WTC11 (cell line): ENCODE measurements at regions not wholly inside any gene's neighbourhood (a gene's known extent, or its start where the extent isn't known, plus 50 kb on each side); places are given as distances from the start of the nearest gene placed in this dataset.

Source experiments
- ATAC-seq: fragments of 200-7000 bp; cut with Tn5 transposase; 2 replicates; pipeline ENCODE4 v1.10.0; 2021; ENCODE audit warnings: mild to moderate bottlenecking, moderate library complexity
- CTCF ChIA-PET: fragments of 300-600 bp; sonication (Branson Sonifier 250); formaldehyde crosslinking; loops from one replicate; lab custom pipeline; 2021; ENCODE audit warnings: antibody characterized with exemption; lab: Charles Lee
- POLR2A ChIA-PET: fragments of 350-600 bp; sonication (Branson Sonifier 250); formaldehyde crosslinking; loops from one replicate; lab custom pipeline; 2021; ENCODE audit warnings: antibody characterized with exemption; lab: Charles Lee
- DNase-seq: peaks from one replicate; pipeline ENCODE4 v3.0.0; 2021; ENCODE audit warnings: low spot score
- H3K27ac Mint-ChIP-seq: 2 replicates; pipeline ENCODE4 v1.8.0; 2021; ENCODE audit warnings: mixed read lengths
- H3K27me3 Mint-ChIP-seq: 2 replicates; pipeline ENCODE4 v1.8.0; 2021; ENCODE audit warnings: low read depth, mild to moderate bottlenecking, moderate library complexity, mixed read lengths
- H3K36me3 Mint-ChIP-seq: 2 replicates; pipeline ENCODE4 v1.8.0; 2021; ENCODE audit warnings: mixed read lengths
- H3K4me1 Mint-ChIP-seq: 2 replicates; pipeline ENCODE4 v1.8.0; 2022; ENCODE audit warnings: mixed read lengths
- H3K4me3 Mint-ChIP-seq: 2 replicates; pipeline ENCODE4 v1.8.0; 2021; ENCODE audit warnings: mild to moderate bottlenecking, moderate library complexity, mixed read lengths
- H3K9me3 Mint-ChIP-seq: 2 replicates; pipeline ENCODE4 v1.8.0; 2021; ENCODE audit warnings: mixed read lengths
- ATF1 ChIP-seq: sonication (generic); formaldehyde crosslinking; IDR thresholded peaks from 2 replicates; pipeline ENCODE4 v1.8.1; 2023; ENCODE audit warnings: mild to moderate bottlenecking, moderate library complexity, missing genetic modification reagents
- CBFB ChIP-seq: sonication (generic); formaldehyde crosslinking; IDR thresholded peaks from 2 replicates; pipeline ENCODE4 v1.8.1; 2022; ENCODE audit warnings: mild to moderate bottlenecking, low read depth, missing genetic modification reagents
- FOXP1 ChIP-seq: sonication (generic); formaldehyde crosslinking; IDR thresholded peaks from 2 replicates; pipeline ENCODE4 v1.8.0; 2022; ENCODE audit warnings: missing genetic modification reagents, mild to moderate bottlenecking, moderate library complexity, borderline replicate concordance
- RELA ChIP-seq: sonication (generic); formaldehyde crosslinking; IDR thresholded peaks from 2 replicates; pipeline ENCODE4 v1.8.1; 2022; ENCODE audit warnings: missing genetic modification reagents, mild to moderate bottlenecking, borderline replicate concordance
- TCF7 ChIP-seq: sonication (generic); formaldehyde crosslinking; IDR thresholded peaks from 2 replicates; pipeline ENCODE4 v1.8.0; 2022; ENCODE audit warnings: mild to moderate bottlenecking, low read depth, missing genetic modification reagents, moderate library complexity
- ZNF219 ChIP-seq: sonication (generic); formaldehyde crosslinking; IDR thresholded peaks from 2 replicates; pipeline ENCODE4 v1.8.0; 2023; ENCODE audit warnings: missing genetic modification reagents, mild to moderate bottlenecking, borderline replicate concordance
- TF ChIP-seq, protein P1 (sequence below): sonication (generic); formaldehyde crosslinking; IDR thresholded peaks from 2 replicates; pipeline ENCODE4 v1.8.1; 2022; ENCODE audit warnings: mild to moderate bottlenecking, moderate library complexity, missing genetic modification reagents
- TF ChIP-seq, protein P2 (sequence below): sonication (generic); formaldehyde crosslinking; conservative IDR thresholded peaks from 2 replicates; pipeline ENCODE4 v1.8.1; 2023; ENCODE audit warnings: mild to moderate bottlenecking, low read depth, missing genetic modification reagents, moderate library complexity
- TF ChIP-seq, protein P3 (sequence below): fragments of 250-450 bp; sonication (Bioruptor Pico); conservative IDR thresholded peaks from 2 replicates; pipeline ENCODE4 v1.9.0; 2021; ENCODE audit warnings: mild to moderate bottlenecking
- TF ChIP-seq, protein P4 (sequence below): sonication (generic); formaldehyde crosslinking; conservative IDR thresholded peaks from 2 replicates; pipeline ENCODE4 v1.8.1; 2022; ENCODE audit warnings: mild to moderate bottlenecking, missing genetic modification reagents
- TF ChIP-seq, protein P5 (sequence below): fragments of 250-450 bp; sonication (Bioruptor Pico); IDR thresholded peaks from 2 replicates; pipeline ENCODE4 v1.9.0; 2021; ENCODE audit warnings: mild to moderate bottlenecking, borderline replicate concordance
- TF ChIP-seq, protein P6 (sequence below): sonication (generic); formaldehyde crosslinking; IDR thresholded peaks from 2 replicates; pipeline ENCODE4 v1.8.1; 2023; ENCODE audit warnings: mild to moderate bottlenecking, missing genetic modification reagents, moderate library complexity
- TF ChIP-seq, protein P7 (sequence below): fragments of 250-450 bp; sonication (Bioruptor Pico); IDR thresholded peaks from 2 replicates; pipeline ENCODE4 v1.8.0; 2021; ENCODE audit warnings: mild to moderate bottlenecking

DNA sequence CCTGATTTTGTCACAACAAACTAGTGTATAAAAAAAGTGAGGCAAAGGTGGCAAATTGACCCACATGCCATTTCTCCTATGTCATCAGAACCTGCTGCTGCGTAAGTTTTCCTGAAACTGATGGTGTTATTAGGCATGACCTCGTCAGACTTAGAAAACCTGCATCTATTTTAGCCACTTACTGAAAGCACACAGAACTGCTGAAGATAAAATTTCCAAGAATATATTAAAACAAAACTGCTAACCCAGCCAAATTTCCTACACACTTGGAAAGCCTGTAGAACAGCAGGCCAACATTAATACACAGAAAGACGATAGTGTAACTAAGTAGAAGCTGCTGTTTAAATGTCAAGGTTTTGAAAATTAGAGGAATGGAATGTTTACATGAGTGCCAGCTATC, 674.5 kb upstream of the CXADR start (continued):
- TF ChIP-seq, protein P1, sequence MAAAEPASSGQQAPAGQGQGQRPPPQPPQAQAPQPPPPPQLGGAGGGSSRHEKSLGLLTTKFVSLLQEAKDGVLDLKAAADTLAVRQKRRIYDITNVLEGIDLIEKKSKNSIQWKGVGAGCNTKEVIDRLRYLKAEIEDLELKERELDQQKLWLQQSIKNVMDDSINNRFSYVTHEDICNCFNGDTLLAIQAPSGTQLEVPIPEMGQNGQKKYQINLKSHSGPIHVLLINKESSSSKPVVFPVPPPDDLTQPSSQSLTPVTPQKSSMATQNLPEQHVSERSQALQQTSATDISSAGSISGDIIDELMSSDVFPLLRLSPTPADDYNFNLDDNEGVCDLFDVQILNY (CRISPR knock-in tag): no peak
- TF ChIP-seq TCF7 (CRISPR knock-in tag): no peak
- TF ChIP-seq, all 79 proteins: peak for 0

DNA sequence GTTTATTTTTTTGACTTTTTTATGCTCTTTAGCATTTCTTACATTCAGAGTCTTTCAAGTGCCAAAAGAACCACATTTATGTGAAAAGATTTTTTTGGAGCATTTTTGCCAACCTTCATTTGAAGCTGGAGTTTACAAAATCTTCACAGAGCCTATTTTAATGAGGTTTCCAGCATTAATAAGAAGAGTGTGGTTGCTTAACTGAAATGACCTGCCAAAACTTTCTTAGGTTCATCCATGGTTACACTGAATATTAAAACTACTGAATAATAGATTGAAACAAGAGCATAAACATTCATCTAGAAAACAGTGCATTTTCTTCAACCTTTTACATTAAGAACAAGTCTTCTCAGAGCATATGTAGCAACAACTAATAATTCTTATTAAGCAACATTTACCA, 672.3 kb upstream of the CXADR start:
- TF ChIP-seq, protein P2, sequence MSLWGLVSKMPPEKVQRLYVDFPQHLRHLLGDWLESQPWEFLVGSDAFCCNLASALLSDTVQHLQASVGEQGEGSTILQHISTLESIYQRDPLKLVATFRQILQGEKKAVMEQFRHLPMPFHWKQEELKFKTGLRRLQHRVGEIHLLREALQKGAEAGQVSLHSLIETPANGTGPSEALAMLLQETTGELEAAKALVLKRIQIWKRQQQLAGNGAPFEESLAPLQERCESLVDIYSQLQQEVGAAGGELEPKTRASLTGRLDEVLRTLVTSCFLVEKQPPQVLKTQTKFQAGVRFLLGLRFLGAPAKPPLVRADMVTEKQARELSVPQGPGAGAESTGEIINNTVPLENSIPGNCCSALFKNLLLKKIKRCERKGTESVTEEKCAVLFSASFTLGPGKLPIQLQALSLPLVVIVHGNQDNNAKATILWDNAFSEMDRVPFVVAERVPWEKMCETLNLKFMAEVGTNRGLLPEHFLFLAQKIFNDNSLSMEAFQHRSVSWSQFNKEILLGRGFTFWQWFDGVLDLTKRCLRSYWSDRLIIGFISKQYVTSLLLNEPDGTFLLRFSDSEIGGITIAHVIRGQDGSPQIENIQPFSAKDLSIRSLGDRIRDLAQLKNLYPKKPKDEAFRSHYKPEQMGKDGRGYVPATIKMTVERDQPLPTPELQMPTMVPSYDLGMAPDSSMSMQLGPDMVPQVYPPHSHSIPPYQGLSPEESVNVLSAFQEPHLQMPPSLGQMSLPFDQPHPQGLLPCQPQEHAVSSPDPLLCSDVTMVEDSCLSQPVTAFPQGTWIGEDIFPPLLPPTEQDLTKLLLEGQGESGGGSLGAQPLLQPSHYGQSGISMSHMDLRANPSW (CRISPR knock-in tag): no peak
- TF ChIP-seq, protein P3, sequence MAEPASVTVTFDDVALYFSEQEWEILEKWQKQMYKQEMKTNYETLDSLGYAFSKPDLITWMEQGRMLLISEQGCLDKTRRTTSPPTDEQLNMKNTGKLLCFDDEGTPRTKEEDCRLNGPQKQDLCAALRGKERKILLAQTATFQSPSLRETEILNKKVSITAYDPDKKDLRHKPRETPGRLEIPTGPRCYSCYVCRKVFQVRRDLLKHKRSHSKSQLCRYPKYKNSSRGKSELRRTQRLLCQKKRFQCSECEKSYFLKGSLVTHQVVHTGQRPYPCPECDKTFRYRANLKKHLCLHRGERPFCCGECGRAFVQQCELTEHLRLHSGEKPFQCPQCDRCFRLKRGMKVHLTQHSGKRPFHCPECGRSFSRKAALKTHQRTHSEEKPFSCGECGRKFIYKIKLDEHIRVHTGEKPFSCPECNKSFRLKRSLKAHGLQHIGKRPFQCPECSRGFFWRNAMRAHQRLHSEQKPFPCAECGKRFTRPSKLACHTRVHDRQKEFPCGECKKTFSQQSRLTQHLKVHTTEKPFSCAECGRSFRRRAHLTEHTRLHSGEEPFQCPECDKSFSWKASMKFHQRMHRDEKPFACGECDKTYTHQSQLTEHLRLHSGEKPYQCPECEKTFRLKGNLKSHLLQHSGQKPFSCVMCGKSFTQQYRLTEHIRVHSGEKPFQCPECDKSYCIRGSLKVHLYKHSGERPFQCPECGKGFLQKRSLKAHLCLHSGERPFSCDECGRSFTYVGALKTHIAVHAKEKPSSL: no peak
- TF ChIP-seq, protein P4, sequence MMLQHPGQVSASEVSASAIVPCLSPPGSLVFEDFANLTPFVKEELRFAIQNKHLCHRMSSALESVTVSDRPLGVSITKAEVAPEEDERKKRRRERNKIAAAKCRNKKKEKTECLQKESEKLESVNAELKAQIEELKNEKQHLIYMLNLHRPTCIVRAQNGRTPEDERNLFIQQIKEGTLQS (CRISPR knock-in tag): no peak
- TF ChIP-seq FOXP1: no peak
- no peak for TF ChIP-seq ATF1 (CRISPR knock-in tag)
- no peak for TF ChIP-seq RELA (CRISPR knock-in tag)
- TF ChIP-seq CBFB (CRISPR knock-in tag): no peak
- TF ChIP-seq, protein P5, sequence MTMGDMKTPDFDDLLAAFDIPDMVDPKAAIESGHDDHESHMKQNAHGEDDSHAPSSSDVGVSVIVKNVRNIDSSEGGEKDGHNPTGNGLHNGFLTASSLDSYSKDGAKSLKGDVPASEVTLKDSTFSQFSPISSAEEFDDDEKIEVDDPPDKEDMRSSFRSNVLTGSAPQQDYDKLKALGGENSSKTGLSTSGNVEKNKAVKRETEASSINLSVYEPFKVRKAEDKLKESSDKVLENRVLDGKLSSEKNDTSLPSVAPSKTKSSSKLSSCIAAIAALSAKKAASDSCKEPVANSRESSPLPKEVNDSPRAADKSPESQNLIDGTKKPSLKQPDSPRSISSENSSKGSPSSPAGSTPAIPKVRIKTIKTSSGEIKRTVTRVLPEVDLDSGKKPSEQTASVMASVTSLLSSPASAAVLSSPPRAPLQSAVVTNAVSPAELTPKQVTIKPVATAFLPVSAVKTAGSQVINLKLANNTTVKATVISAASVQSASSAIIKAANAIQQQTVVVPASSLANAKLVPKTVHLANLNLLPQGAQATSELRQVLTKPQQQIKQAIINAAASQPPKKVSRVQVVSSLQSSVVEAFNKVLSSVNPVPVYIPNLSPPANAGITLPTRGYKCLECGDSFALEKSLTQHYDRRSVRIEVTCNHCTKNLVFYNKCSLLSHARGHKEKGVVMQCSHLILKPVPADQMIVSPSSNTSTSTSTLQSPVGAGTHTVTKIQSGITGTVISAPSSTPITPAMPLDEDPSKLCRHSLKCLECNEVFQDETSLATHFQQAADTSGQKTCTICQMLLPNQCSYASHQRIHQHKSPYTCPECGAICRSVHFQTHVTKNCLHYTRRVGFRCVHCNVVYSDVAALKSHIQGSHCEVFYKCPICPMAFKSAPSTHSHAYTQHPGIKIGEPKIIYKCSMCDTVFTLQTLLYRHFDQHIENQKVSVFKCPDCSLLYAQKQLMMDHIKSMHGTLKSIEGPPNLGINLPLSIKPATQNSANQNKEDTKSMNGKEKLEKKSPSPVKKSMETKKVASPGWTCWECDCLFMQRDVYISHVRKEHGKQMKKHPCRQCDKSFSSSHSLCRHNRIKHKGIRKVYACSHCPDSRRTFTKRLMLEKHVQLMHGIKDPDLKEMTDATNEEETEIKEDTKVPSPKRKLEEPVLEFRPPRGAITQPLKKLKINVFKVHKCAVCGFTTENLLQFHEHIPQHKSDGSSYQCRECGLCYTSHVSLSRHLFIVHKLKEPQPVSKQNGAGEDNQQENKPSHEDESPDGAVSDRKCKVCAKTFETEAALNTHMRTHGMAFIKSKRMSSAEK (CRISPR knock-in tag): no peak
- TF ChIP-seq ZNF219 (CRISPR knock-in tag): no peak
- TF ChIP-seq, protein P6, sequence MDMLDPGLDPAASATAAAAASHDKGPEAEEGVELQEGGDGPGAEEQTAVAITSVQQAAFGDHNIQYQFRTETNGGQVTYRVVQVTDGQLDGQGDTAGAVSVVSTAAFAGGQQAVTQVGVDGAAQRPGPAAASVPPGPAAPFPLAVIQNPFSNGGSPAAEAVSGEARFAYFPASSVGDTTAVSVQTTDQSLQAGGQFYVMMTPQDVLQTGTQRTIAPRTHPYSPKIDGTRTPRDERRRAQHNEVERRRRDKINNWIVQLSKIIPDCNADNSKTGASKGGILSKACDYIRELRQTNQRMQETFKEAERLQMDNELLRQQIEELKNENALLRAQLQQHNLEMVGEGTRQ (CRISPR knock-in tag): no peak
- TF ChIP-seq, protein P7, sequence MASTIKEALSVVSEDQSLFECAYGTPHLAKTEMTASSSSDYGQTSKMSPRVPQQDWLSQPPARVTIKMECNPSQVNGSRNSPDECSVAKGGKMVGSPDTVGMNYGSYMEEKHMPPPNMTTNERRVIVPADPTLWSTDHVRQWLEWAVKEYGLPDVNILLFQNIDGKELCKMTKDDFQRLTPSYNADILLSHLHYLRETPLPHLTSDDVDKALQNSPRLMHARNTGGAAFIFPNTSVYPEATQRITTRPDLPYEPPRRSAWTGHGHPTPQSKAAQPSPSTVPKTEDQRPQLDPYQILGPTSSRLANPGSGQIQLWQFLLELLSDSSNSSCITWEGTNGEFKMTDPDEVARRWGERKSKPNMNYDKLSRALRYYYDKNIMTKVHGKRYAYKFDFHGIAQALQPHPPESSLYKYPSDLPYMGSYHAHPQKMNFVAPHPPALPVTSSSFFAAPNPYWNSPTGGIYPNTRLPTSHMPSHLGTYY (CRISPR knock-in tag): no peak
- Mint-ChIP-seq H3K36me3 (no peaks in the 10 kb centered on the region), H3K27ac (no peak overlapping the region), H3K4me1 (peaks cover 30% of the 10 kb centered on the region), H3K27me3 (no peaks in the 10 kb centered on the region), H3K4me3 (no peak overlapping the region), H3K9me3 (no peaks in the 10 kb centered on the region)
- CTCF ChIA-PET: no interaction called here
- no peak for ATAC-seq
- POLR2A ChIA-PET: no interaction called here
- no peak for DNase-seq
